GM12878 (cell line): ENCODE measurements at regions not wholly inside any gene's neighbourhood (a gene's known extent, or its start where the extent isn't known, plus 50 kb on each side); places are given as distances from the start of the nearest gene placed in this dataset.

Source experiments
- ATAC-seq: fragments of 200-7000 bp; cut with Tn5 transposase; 3 replicates; pipeline ENCODE4 v1.9.1; 2020; ENCODE audit warnings: mild to moderate bottlenecking, moderate library complexity
- BruUV-seq: library from RNA; stranded (reverse); fragments of 400-500 nt; replicated peaks from 2 replicates; lab custom pipeline; 2021; lab: Mats Ljungman, UMichigan
- CTCF ChIA-PET: fragments of 300-600 bp; sonication (Branson Sonifier 250); formaldehyde crosslinking; extraction: SDS; loops from one replicate; lab custom pipeline; 2021; ENCODE audit warnings: inconsistent platforms; lab: Yijun Ruan, JAX
- POLR2A ChIA-PET: fragments of 350-600 bp; formaldehyde crosslinking; extraction: SDS; loops from one replicate; lab custom pipeline; 2021; ENCODE audit warnings: inconsistent platforms; lab: Charles Lee
- RAD21 ChIA-PET: fragments of 300-600 bp; sonication (Branson Sonifier 250); formaldehyde crosslinking; loops from one replicate; lab custom pipeline; 2023; ENCODE audit warnings: antibody characterized with exemption; ENCODE audit not compliant: unreplicated experiment; lab: Charles Lee
- SMC1A ChIA-PET: fragments of 300-600 bp; sonication (Branson Sonifier 250); formaldehyde crosslinking; loops from one replicate; lab custom pipeline; 2023; ENCODE audit not compliant: unreplicated experiment, uncharacterized antibody; lab: Charles Lee
- DNase-seq: peaks from one replicate; pipeline ENCODE4 v3.0.0-alpha.2; 2011; ENCODE audit warnings: low read depth, low spot score
- FAIRE-seq: peaks from 3 replicates; lab custom pipeline; 2011; peaks lifted over from hg19 to GRCh38; lab: Jason Lieb, UNC
- H2AFZ ChIP-seq: 2 replicates; pipeline ENCODE4 v1.6.0; 2011; ENCODE audit warnings: low read depth, low read length, control low read depth; ENCODE audit not compliant: control insufficient read depth
- H3K27ac ChIP-seq: 2 replicates; pipeline ENCODE4 v1.5.1; 2011; ENCODE audit warnings: control low read depth; ENCODE audit not compliant: control insufficient read depth, insufficient read depth
- H3K27me3 ChIP-seq, 2 experiments: replicated peaks in 1 of 2; 2 replicates each; pipeline versions ENCODE4 v1.6.0 to v1.6.1; 2011; ENCODE audit warnings: low read length in 1 of 2; ENCODE audit not compliant: control insufficient read depth in 2 of 2, insufficient read depth in 2 of 2
- H3K36me3 ChIP-seq, 2 experiments: 2 replicates each; pipeline ENCODE4 v1.5.1; 2011; ENCODE audit warnings: low read length in 1 of 2; ENCODE audit not compliant: control insufficient read depth in 2 of 2, insufficient read depth in 2 of 2
- H3K4me1 ChIP-seq: 2 replicates; pipeline ENCODE4 v1.6.1; 2011; ENCODE audit warnings: mild to moderate bottlenecking, low read length, moderate library complexity, mixed read lengths; ENCODE audit not compliant: control insufficient read depth, insufficient read depth
- H3K4me2 ChIP-seq: 2 replicates; pipeline ENCODE4 v1.6.0; 2011; ENCODE audit warnings: control low read depth; ENCODE audit not compliant: control insufficient read depth, insufficient read depth
- H3K4me3 ChIP-seq: fragments of 200-600 bp; sonication (generic); 2 replicates; pipeline ENCODE4 v1.5.1; 2016
- H3K79me2 ChIP-seq: 2 replicates; pipeline ENCODE4 v1.6.0; 2011; ENCODE audit warnings: low read length; ENCODE audit not compliant: control insufficient read depth, insufficient read depth
- H3K9ac ChIP-seq: 2 replicates; pipeline ENCODE4 v1.8.0; 2011; ENCODE audit warnings: low read length, control low read depth, mixed read lengths; ENCODE audit not compliant: control insufficient read depth, insufficient read depth
- H3K9me3 ChIP-seq: replicated peaks from 3 replicates; pipeline ENCODE4 v1.5.1; 2011; ENCODE audit warnings: mild to moderate bottlenecking, low read length; ENCODE audit not compliant: control insufficient read depth, insufficient read depth
- H4K20me1 ChIP-seq: 2 replicates; pipeline ENCODE4 v1.6.0; 2011; ENCODE audit not compliant: control insufficient read depth, insufficient read depth
- BACH1 ChIP-seq: fragments of 450-650 bp; IDR thresholded peaks from 2 replicates; pipeline ENCODE4 v1.6.1; 2017; ENCODE audit warnings: mild to moderate bottlenecking, borderline replicate concordance
- BCL11A ChIP-seq: IDR thresholded peaks from 2 replicates; pipeline ENCODE4 v1.6.1; 2011; ENCODE audit warnings: low read depth, low read length
- CHD1 ChIP-seq: IDR thresholded peaks from 2 replicates; pipeline ENCODE4 v1.6.1; 2012; ENCODE audit warnings: low read depth, low read length, improper control_type of control experiment
- CHD4 ChIP-seq: fragments of 200-600 bp; sonication (generic); IDR thresholded peaks from 2 replicates; pipeline ENCODE4 v1.6.1; 2016; ENCODE audit warnings: mild to moderate bottlenecking
- E4F1 ChIP-seq: fragments of 450-650 bp; IDR thresholded peaks from 2 replicates; pipeline ENCODE4 v1.6.1; 2018; ENCODE audit warnings: borderline replicate concordance, mild to moderate bottlenecking; ENCODE audit not compliant: partially characterized antibody
- HDAC2 ChIP-seq: fragments of 200-600 bp; sonication (generic); IDR thresholded peaks from 2 replicates; pipeline ENCODE4 v1.6.1; 2017
- IKZF2 ChIP-seq, 2 experiments: fragments of 450-650 bp; IDR thresholded peaks; 2 replicates each; pipeline ENCODE4 v1.6.1; 2017; ENCODE audit warnings: mild to moderate bottlenecking in 2 of 2, moderate library complexity in 2 of 2
- JUND ChIP-seq: IDR thresholded peaks from 2 replicates; pipeline ENCODE4 v1.6.1; 2012; ENCODE audit warnings: low read depth, mild to moderate bottlenecking, low read length, improper control_type of control experiment, moderate library complexity
- KAT2A ChIP-seq: conservative IDR thresholded peaks from 2 replicates; pipeline ENCODE4 v1.6.1; 2011; ENCODE audit warnings: low read depth, low read length; ENCODE audit not compliant: control insufficient read depth
- MYC ChIP-seq: IDR thresholded peaks from 2 replicates; pipeline ENCODE4 v1.6.1; 2011; ENCODE audit warnings: mild to moderate bottlenecking, low read length, moderate library complexity, inconsistent platforms; ENCODE audit not compliant: insufficient read depth, insufficient replicate concordance, insufficient read length, severe bottlenecking
- NR2C1 ChIP-seq: fragments of 450-650 bp; IDR thresholded peaks from 2 replicates; pipeline ENCODE4 v1.6.1; 2017; ENCODE audit warnings: antibody characterized with exemption, mild to moderate bottlenecking, moderate library complexity
- TAF1 ChIP-seq: IDR thresholded peaks from 2 replicates; pipeline ENCODE4 v1.6.1; 2011; ENCODE audit warnings: mild to moderate bottlenecking, low read depth, low read length, borderline replicate concordance
- TCF3 ChIP-seq: IDR thresholded peaks from 2 replicates; pipeline ENCODE4 v1.6.1; 2012; ENCODE audit warnings: low read depth, mild to moderate bottlenecking, low read length, borderline replicate concordance; ENCODE audit not compliant: insufficient read depth
- in situ Hi-C: fragments of 300-500 bp; cut with MboI; formaldehyde crosslinking; loops from 9 replicates; pipeline ENCODE4 v1.14.3; 2018; ENCODE audit warnings: mixed read lengths
- intact Hi-C: fragments of 100-400 bp; cut with micrococcal nuclease; formaldehyde crosslinking; loops from one replicate; pipeline ENCODE4 v1.14.2; 2022; ENCODE audit not compliant: unreplicated experiment
- TF ChIP-seq, protein P1 (sequence below): IDR thresholded peaks from 2 replicates; pipeline ENCODE4 v1.6.1; 2011; ENCODE audit warnings: borderline replicate concordance, low read depth, mild to moderate bottlenecking, moderate library complexity, low read length; ENCODE audit not compliant: insufficient read depth, poor library complexity, severe bottlenecking

DNA sequence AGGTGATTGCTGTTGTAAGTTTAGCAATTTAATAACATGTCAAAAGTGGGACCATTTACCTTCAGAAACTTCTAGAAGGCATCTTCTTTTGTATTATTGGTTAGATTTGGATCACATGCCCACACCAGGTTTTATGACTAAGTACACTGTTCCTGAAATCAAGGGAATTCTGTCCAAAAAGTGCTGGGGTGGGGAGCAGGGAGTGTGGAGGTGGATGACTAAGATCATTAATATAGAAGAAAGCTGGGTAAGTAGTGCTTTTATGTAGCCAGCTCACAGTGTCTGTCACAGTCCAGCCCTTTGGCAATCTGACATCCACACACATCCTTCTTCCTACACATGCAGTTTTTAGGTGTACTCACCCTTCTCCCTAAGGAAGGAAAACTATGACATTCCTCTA is 120.0 kb downstream of the TMCO5A start:
- H3K4me2 ChIP-seq, result no peak overlapping the region
- H3K9ac ChIP-seq, result no peak overlapping the region
- H3K9me3 ChIP-seq, result no peaks in the 10 kb centered on the region
- no peak for DNase-seq
- TF ChIP-seq KAT2A (no peak), BCL11A (no peak), CHD1 (no peak), HDAC2 (no peak), CHD4 (no peak), TAF1 (no peak), TCF3 (no peak), E4F1 (no peak), JUND (no peak), MYC (no peak), BACH1 (no peak), NR2C1 (no peak), IKZF2 (IDR thresholded peaks at IDR 0.05) (no peak)
- TF ChIP-seq, protein P1, sequence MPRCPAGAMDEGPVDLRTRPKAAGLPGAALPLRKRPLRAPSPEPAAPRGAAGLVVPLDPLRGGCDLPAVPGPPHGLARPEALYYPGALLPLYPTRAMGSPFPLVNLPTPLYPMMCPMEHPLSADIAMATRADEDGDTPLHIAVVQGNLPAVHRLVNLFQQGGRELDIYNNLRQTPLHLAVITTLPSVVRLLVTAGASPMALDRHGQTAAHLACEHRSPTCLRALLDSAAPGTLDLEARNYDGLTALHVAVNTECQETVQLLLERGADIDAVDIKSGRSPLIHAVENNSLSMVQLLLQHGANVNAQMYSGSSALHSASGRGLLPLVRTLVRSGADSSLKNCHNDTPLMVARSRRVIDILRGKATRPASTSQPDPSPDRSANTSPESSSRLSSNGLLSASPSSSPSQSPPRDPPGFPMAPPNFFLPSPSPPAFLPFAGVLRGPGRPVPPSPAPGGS, result no peak
- TF ChIP-seq, all 136 proteins: peak for 0
- ChIA-PET RAD21 (no interaction called here), POLR2A (no interaction called here), SMC1A (no interaction called here), CTCF (no interaction called here)
- no peaks in the 10 kb centered on the region for H3K36me3 ChIP-seq
- no peak overlapping the region for H3K4me3 ChIP-seq
- H3K4me1 ChIP-seq, result peaks cover 4% of the 10 kb centered on the region; the same call in 1 of the 2 replicates
- FAIRE-seq, result no peak
- no TSS peak for BruUV-seq
- intact Hi-C loops (no loop called here), in situ Hi-C loops (no loop called here)
- no peaks in the 10 kb centered on the region for H3K27me3 ChIP-seq
- no peaks in the 10 kb centered on the region for H4K20me1 ChIP-seq
- H3K27ac ChIP-seq, result no peak overlapping the region
- H3K79me2 ChIP-seq, result no peaks in the 10 kb centered on the region
- ATAC-seq, result no peak
- no peak overlapping the region for H2AFZ ChIP-seq
